GM12873 (cell line): ENCODE measurements at regions not wholly inside any gene's neighbourhood (a gene's known extent, or its start where the extent isn't known, plus 50 kb on each side); places are given as distances from the start of the nearest gene placed in this dataset.

Source experiments
- CTCF ChIP-seq: IDR thresholded peaks from 2 replicates; pipeline ENCODE4 v1.5.1; 2012; ENCODE audit warnings: low read depth, mild to moderate bottlenecking, moderate library complexity, low read length, control low read depth; ENCODE audit not compliant: insufficient read depth; ENCODE audit errors: missing control alignments

GRCh38 chrX:100477958-100478357, 67.9 kb upstream of the PCDH19 start:
- TF ChIP-seq CTCF, result no peak

GRCh38 chrX:100477467-100477866, 67.4 kb upstream of the PCDH19 start:
- no peak for TF ChIP-seq CTCF
